Adrenal gland (tissue), 5 donors: ENCODE measurements at regions not wholly inside any gene's neighbourhood (a gene's known extent, or its start where the extent isn't known, plus 50 kb on each side); places are given as distances from the start of the nearest gene placed in this dataset.
"Not testable (repeated sequence)": the region's sequence is repeated elsewhere in the genome, so short reads cannot be mapped to it uniquely, and the experiment has no call there.

Source experiments
- POLR2A ChIP-seq, 2 donors: fragments of 450-650 bp; IDR thresholded peaks; one replicate each; pipeline ENCODE4 v1.6.1; 2017; ENCODE audit warnings: antibody characterized with exemption in 2 of 2, mild to moderate bottlenecking in 2 of 2, moderate library complexity in 1 of 2
- TF ChIP-seq, protein P1 (sequence below), 6 experiments: fragments of 450-650 bp in 4 of 6; fragments of 200-600 bp in 2 of 6; sonication (generic) in 1 of 6; IDR thresholded peaks; 1 replicate in 5 of 6; 2 replicates in 1 of 6; pipeline versions ENCODE4 v1.5.1 to v1.8.0; 2016 to 2021; ENCODE audit warnings: antibody characterized with exemption in 6 of 6, mild to moderate bottlenecking in 2 of 6, moderate library complexity in 1 of 6
- donor health status: DM: no; HTN: no; CAD: no.

DNA sequence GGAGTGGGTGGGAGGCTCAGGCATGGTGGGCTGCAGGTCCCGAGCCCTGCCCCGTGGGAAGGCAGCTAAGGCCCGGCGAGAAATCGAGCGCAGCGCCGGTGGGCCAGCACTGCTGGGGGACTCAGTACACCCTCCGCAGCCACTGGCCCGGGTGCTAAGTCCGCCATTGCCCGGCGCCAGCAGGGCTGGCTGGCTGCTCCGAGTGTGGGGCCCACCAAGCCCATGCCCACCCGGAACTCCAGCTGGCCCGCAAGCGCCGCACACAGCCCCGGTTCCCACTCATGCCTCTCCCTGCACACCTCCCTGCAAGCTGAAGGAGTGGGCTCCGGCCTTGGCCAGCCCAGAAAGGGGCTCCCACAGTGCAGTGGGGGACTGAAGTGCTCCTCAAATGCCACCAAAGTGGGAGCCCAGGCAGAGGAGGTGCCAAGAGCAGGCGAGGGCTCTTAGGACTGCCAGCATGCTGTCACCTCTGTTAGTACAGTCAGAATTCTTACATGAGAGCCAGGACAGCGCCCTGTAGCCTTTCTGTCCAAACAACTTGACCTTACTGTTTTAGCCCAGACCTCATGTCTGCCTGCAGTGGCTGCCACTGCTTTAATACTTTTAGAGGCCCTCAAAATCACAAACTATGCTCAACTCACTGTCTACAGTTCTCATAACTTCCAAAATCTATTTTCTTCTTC, 1117.9 kb downstream of the STIM2 start:
- TF ChIP-seq POLR2A (IDR thresholded peaks at IDR 0.05), result not testable (repeated sequence)
- TF ChIP-seq, protein P1, sequence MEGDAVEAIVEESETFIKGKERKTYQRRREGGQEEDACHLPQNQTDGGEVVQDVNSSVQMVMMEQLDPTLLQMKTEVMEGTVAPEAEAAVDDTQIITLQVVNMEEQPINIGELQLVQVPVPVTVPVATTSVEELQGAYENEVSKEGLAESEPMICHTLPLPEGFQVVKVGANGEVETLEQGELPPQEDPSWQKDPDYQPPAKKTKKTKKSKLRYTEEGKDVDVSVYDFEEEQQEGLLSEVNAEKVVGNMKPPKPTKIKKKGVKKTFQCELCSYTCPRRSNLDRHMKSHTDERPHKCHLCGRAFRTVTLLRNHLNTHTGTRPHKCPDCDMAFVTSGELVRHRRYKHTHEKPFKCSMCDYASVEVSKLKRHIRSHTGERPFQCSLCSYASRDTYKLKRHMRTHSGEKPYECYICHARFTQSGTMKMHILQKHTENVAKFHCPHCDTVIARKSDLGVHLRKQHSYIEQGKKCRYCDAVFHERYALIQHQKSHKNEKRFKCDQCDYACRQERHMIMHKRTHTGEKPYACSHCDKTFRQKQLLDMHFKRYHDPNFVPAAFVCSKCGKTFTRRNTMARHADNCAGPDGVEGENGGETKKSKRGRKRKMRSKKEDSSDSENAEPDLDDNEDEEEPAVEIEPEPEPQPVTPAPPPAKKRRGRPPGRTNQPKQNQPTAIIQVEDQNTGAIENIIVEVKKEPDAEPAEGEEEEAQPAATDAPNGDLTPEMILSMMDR (IDR thresholded peaks at IDR 0.05), result not testable (repeated sequence)
